Mucosa of descending colon (tissue), 3 donors: ENCODE measurements at regions not wholly inside any gene's neighbourhood (a gene's known extent, or its start where the extent isn't known, plus 50 kb on each side); places are given as distances from the start of the nearest gene placed in this dataset.

ENCODE experiments used
- ATAC-seq: fragments of 200-7000 bp; cut with Tn5 transposase; one replicate; pipeline ENCODE4 v1.9.1; 2020; ENCODE audit warnings: mild to moderate bottlenecking, moderate library complexity
- DNase-seq, 3 donors: peaks; one replicate each; pipeline ENCODE4 v3.0.0-alpha.2; 2020
- H3K36me3 ChIP-seq: fragments of 200-600 bp; one replicate; pipeline ENCODE4 v1.8.0; 2021; ENCODE audit warnings: low read depth, mild to moderate bottlenecking
- H3K4me1 ChIP-seq: fragments of 200-600 bp; one replicate; pipeline ENCODE4 v1.8.0; 2021; ENCODE audit warnings: low read depth, mild to moderate bottlenecking
- H3K4me3 ChIP-seq: fragments of 200-600 bp; one replicate; pipeline ENCODE4 v1.8.0; 2021; ENCODE audit warnings: mild to moderate bottlenecking
- H3K9me3 ChIP-seq: fragments of 200-600 bp; one replicate; pipeline ENCODE4 v1.8.0; 2021; ENCODE audit warnings: mild to moderate bottlenecking
- intact Hi-C, 2 donors: fragments of 100-400 bp; cut with DNase I in 1 of 2; cut with micrococcal nuclease in 1 of 2; formaldehyde crosslinking; loops; one replicate each; pipeline versions ENCODE4 v1.11.0 to v1.11.1; 2022; cut with DNase I, micrococcal nuclease
- TF ChIP-seq, protein P1 (sequence below): fragments of 200-600 bp; IDR thresholded peaks from one replicate; pipeline ENCODE4 v1.8.0; 2022; ENCODE audit warnings: antibody characterized with exemption, mild to moderate bottlenecking
- donor health status: DM: no; HTN: no; CAD: no; lungs with moderate emphysema.
- donor health status: DM: no; HTN: no; CAD: no.
- donor health status: DM: no; HTN: yes; CAD: no.

GRCh38 chr11:98099371-98099770 is 921.4 kb upstream of the CNTN5 start:
- TF ChIP-seq, protein P1, sequence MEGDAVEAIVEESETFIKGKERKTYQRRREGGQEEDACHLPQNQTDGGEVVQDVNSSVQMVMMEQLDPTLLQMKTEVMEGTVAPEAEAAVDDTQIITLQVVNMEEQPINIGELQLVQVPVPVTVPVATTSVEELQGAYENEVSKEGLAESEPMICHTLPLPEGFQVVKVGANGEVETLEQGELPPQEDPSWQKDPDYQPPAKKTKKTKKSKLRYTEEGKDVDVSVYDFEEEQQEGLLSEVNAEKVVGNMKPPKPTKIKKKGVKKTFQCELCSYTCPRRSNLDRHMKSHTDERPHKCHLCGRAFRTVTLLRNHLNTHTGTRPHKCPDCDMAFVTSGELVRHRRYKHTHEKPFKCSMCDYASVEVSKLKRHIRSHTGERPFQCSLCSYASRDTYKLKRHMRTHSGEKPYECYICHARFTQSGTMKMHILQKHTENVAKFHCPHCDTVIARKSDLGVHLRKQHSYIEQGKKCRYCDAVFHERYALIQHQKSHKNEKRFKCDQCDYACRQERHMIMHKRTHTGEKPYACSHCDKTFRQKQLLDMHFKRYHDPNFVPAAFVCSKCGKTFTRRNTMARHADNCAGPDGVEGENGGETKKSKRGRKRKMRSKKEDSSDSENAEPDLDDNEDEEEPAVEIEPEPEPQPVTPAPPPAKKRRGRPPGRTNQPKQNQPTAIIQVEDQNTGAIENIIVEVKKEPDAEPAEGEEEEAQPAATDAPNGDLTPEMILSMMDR: no peak
- intact Hi-C loops: no loop called here
- ATAC-seq (no peak), DNase-seq (no peak)
- Histone ChIP-seq H3K9me3 (peaks cover 12% of the 10 kb centered on the region), H3K36me3 (no peaks in the 10 kb centered on the region), H3K4me1 (no peaks in the 10 kb centered on the region), H3K4me3 (no peak overlapping the region)

GRCh38 chr11:98100689-98101088 is 920.1 kb upstream of the CNTN5 start:
- peaks cover 18% of the 10 kb centered on the region for H3K9me3 ChIP-seq
- TF ChIP-seq, protein P1: no peak
- no peak for DNase-seq
- H3K4me1 ChIP-seq: no peaks in the 10 kb centered on the region
- intact Hi-C loops: no loop called here
- H3K36me3 ChIP-seq: no peaks in the 10 kb centered on the region
- no peak overlapping the region for H3K4me3 ChIP-seq
- ATAC-seq: no peak

- intact Hi-C loops: no loop called here
- no peaks in the 10 kb centered on the region for H3K36me3 ChIP-seq
- TF ChIP-seq, protein P1: no peak
- DNase-seq (no peak), ATAC-seq (no peak)
- peaks cover 16% of the 10 kb centered on the region for H3K9me3 ChIP-seq
- no peaks in the 10 kb centered on the region for H3K4me1 ChIP-seq
- no peak overlapping the region for H3K4me3 ChIP-seq
Observed at GRCh38 chr11:98101329-98101728, 919.4 kb upstream of the CNTN5 start.

- Histone ChIP-seq H3K36me3 (no peaks in the 10 kb centered on the region), H3K9me3 (peaks cover 13% of the 10 kb centered on the region), H3K4me3 (no peak overlapping the region), H3K4me1 (no peaks in the 10 kb centered on the region)
- ATAC-seq (no peak), DNase-seq (no peak)
- TF ChIP-seq, protein P1: no peak
- intact Hi-C loops: no loop called here
Observed at GRCh38 chr11:98104249-98104648, 916.5 kb upstream of the CNTN5 start.

DNA sequence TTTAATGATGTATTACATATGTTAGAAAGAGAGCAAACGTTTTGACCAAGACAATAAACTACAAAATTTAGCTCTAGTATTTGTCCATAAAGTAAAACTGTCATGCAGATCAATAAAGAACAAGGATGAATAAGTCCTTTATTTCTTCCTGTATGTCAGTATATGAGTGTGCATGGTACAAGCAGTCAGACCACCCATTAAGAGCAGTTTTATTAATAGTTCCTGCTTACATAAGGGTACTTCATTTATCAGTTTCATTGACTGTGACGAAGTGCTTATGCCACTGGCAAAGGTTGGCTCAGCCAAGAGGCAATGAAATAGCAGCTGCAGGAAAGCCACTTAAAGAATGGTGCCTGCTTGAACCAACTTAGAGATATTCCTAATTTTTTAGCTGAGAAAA is 913.0 kb upstream of the CNTN5 start:
- H3K4me3 ChIP-seq: no peak overlapping the region
- H3K4me1 ChIP-seq: no peaks in the 10 kb centered on the region
- no peak for ATAC-seq
- no peak for DNase-seq
- H3K9me3 ChIP-seq: peaks cover 17% of the 10 kb centered on the region
- intact Hi-C loops: no loop called here
- no peaks in the 10 kb centered on the region for H3K36me3 ChIP-seq
- TF ChIP-seq, protein P1: no peak

- TF ChIP-seq, protein P1: no peak
- intact Hi-C loops: no loop called here
- ATAC-seq: no peak
- Histone ChIP-seq H3K4me1 (no peaks in the 10 kb centered on the region), H3K4me3 (no peak overlapping the region), H3K36me3 (no peaks in the 10 kb centered on the region), H3K9me3 (peaks cover 23% of the 10 kb centered on the region)
- no peak for DNase-seq
Observed at GRCh38 chr11:98110030-98110429, 910.7 kb upstream of the CNTN5 start.
